ENCODE measurements at regions not wholly inside any gene's neighbourhood (a gene's known extent, or its start where the extent isn't known, plus 50 kb on each side); places are given as distances from the start of the nearest gene placed in this dataset.
"Not testable (repeated sequence)": the region's sequence is repeated elsewhere in the genome, so short reads cannot be mapped to it uniquely, and the experiment has no call there.

- DNase-seq = no peak
Measured at GRCh38 chr2:58516695-58517094, 275.6 kb upstream of the FANCL start.

- DNase-seq = peak; percentile 23
Measured at GRCh38 chr2:58515827-58516573, 274.9 kb upstream of the FANCL start.

- no peak for DNase-seq
Measured at GRCh38 chr2:58514252-58514651, 273.1 kb upstream of the FANCL start.

- no peak for DNase-seq
Measured at GRCh38 chr2:58512878-58513277, 271.8 kb upstream of the FANCL start.

DNA sequence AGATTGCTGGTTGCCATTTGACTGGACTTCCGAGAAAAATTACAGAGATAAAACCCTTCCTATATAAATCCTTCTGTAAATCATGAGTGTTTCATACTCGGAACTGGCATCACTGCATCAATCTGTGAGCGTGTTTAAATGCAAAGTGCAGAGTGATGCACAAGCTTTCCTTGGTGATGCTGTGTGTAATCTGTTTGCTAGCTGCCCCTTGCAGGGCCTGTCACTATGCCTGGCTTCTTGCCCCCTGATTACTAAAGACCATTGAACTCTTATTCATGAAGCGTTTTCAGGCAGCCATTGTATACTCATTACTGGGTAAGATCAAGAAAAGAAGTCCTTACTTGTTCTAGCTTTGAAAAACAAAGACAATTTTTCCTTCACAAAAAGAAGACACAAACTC is 266.9 kb upstream of the FANCL start:
- no peak for DNase-seq

GRCh38 chr2:58503918-58504317 is 262.8 kb upstream of the FANCL start:
- no peak for DNase-seq

DNA sequence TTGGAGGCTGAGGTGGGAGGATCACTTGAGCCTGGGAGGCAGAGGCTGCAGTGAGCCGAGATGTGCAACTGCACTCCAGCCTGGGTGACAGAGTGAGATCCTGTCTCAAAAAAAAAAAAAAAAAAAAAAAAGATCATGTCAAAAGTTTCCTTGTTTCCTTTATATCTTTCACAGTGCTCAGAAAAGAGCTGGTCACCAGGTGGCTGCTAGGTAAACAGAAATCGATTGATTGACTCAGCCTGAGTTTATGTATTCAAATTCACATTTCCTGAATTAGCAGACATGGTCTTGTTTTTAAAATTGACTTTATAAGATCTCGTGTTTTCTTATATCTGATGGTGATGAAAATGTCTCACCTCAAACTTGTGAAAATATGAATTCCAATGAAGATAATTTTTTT is 261.8 kb upstream of the FANCL start:
- no peak for DNase-seq

- no peak for DNase-seq
Measured at GRCh38 chr2:58501371-58502160, 260.4 kb upstream of the FANCL start.

GRCh38 chr2:58497168-58497567 is 256.0 kb upstream of the FANCL start:
- DNase-seq = no peak

- no peak for DNase-seq
Measured at GRCh38 chr2:58495806-58496205, 254.7 kb upstream of the FANCL start.

DNA sequence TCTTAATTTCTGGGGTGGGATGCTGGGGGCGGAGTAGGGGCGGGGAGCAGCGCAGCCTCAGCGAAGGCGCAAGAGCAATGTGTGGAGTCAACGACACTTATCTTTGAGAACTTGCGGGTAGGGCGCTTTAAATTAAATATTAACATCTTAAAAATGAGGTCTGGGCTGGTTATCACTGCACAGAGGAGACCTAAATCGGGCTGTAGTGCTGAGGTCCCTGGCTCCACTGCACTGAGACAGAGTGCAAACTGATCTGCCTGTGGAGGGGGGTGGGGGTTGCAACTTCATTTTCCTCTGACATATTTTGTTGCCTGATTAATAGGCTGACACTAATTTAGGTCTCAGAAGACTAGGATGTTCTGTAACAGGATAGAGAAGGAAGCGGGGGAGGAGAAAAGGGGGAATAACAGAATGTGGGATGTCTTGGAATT is 253.0 kb upstream of the FANCL start:
- no peak for DNase-seq

DNA sequence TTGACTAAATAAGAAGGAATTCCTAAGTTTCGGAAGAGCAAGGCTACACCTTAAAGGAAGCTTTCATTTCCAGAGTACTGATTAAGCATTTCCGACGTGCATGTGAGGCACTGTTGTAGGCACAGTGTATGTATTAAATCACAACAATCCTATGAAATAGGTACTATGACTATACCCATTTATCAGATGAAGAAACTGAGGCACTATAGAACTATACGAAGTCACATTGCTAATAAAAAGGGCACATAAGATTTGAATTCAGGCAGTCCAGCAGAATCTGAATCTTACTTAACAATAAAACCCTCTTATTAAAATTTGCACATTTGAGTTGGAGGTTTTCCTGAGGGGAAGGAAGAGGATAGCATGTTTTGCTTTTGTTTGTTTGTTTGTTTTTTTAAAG is 243.5 kb upstream of the FANCL start:
- DNase-seq = no peak

DNA sequence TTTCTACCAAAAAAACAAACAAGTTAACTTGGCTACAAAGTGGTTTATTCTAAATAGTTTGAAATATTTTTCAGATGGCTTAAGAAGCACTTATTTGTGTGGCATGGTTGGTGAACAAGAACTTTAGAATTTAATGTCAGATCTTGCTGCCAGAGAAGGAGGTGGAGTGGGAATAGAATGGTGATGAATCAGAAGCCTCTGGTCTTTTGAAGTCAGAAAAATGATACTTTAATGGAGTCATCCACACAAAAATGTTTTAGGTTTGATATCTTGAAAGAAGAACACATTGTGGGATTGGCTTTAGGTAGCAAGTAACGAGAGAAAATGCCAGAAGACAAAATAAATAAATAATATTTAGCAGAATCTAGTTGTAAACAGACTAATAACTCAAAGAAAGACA is 243.1 kb upstream of the FANCL start:
- DNase-seq = peak; percentile 67

DNA sequence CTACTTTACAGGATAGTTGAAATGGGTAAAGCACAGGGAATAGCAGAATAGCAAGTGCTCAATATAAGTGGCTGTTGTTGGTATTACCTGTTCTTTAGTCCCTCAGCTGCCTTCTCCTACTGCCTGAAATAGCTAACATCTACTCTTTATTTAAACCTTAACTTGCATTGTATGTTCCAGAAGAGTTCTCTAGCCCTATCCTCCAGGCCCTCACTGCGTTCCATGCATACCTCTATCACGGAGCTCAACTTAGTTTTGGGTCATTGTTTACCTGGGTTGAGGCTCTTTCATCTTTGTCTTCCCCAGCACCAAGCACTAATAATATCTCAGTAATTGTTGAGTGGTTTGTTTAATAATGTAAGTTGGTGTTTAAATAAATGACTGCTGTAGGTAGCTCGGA is 242.2 kb upstream of the FANCL start:
- no peak for DNase-seq

- no peak for DNase-seq
Measured at GRCh38 chr2:58481670-58482069, 240.5 kb upstream of the FANCL start.

DNA sequence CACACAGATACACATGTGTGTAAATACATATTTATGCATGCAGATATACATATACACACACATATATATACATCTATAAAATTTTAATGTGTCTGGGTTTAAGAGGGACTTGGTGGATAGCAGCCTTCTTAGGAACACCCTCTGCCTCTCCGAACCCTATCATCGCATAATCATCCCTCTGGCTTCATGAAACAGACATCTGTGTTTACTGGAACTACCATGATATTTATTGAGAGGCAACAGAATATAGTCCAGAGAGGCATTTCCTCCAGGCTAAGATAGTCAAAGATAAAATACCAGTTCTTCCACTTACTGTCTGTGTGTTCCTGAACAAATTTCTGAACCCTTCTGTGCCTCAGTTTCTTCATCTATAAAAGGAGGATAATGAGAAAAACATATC is 239.0 kb upstream of the FANCL start:
- DNase-seq = no peak

DNA sequence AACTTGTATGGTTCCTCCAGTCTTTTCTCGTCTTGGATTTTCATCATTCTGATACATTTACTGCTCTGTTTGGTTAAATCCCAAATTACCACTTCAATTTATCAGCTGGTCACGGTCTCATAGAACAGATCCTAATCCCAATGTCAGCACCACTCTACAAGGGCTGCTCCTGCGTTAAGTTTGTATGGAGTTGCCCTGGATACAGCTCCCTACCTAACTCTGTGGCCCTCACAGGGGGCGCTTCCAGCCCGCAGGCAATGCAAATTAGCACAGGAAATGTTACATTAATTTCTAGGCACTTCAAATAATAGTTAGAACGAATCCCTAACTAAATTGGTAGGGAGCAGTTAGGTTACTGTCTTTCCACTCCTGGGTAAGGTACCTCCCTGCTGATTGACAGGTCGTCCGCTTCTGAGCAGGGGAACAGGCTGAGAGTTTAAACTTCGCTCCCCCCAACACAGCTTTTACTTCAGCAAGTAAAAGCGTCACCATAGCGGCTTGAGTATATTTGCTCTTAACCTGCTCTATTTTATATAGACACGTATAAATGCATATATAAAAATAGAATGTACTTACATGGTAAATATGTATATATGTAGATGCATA is 238.5 kb upstream of the FANCL start:
- no peak for DNase-seq

DNA sequence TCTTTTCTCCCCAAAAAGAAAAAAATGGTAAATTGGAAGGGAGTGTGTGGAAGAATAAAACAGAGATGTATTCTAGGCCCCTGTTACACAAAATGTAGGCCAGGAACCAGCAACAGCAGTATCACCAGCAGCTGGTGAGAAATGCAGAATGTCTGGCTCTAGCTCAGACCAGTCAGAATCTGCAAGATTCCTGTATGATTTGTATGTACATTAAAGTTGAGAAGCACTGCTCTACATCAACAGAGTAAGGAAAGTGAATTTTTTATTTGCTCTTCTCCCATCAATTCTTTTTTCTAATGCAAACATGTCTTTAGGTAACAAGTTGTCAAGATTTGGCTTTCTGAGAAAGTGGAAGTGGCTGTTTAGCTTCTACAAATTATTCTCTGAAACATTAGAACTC is 235.4 kb upstream of the FANCL start:
- DNase-seq = no peak

DNA sequence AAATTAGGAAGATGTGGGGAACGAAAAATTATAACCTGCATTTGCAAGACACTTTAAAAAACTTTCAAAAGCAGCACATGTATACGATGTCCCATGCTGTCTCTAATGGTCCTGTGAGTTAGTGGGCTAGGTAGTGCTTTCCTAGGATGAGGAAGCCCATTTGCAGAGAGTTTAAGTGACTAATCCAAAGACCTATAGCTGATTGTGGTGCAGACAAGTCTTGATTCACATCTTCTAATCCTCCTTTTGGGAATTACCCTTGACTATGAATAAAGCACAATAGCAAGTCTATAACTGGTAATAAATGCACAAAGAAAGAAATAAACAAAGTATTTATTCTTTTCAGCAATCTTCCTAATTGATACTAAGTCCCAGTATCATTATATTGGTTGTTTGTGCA is 234.6 kb upstream of the FANCL start:
- no peak for DNase-seq

- no peak for DNase-seq
Measured at GRCh38 chr2:58473165-58473564, 232.0 kb upstream of the FANCL start.

- no peak for DNase-seq
Measured at GRCh38 chr2:58466804-58467203, 225.7 kb upstream of the FANCL start.

DNA sequence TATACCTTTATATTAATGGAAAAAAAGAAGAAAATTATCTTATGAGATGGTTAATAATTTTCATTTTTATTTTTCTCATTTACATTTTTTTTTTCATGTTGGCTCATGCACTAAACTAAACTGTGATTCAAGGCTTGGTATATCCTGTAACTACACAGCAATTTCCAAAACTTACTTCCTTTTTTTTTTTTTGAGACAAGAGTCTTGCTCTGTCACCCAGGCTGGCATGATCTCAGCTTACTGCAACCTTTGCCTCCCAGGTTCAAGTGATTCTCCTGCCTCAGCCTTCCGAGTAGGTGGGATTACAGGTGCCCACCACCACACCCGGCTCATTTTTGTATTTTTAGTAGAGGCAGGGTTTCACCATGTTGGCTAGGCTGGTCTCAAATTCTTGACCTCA is 224.9 kb upstream of the FANCL start:
- DNase-seq = not testable (repeated sequence)

GRCh38 chr2:58460670-58461069 is 219.5 kb upstream of the FANCL start:
- DNase-seq = no peak

Measured in fibroblast of skin of back (primary cell).